Neural crest cell (in vitro differentiated cells): ENCODE measurements at regions not wholly inside any gene's neighbourhood (a gene's known extent, or its start where the extent isn't known, plus 50 kb on each side); places are given as distances from the start of the nearest gene placed in this dataset.

Source experiments
- DNase-seq: peaks from one replicate; pipeline ENCODE4 v3.0.0; 2021; ENCODE audit warnings: low read depth, mixed read lengths, low spot score
- H3K27ac Mint-ChIP-seq: one replicate; pipeline ENCODE4 v1.8.0; 2021; ENCODE audit warnings: mild to moderate bottlenecking, mixed read lengths; ENCODE audit not compliant: unreplicated experiment
- H3K27me3 Mint-ChIP-seq: 2 replicates; pipeline ENCODE4 v1.8.0; 2021; ENCODE audit warnings: low read depth, mild to moderate bottlenecking, mixed read lengths
- H3K36me3 Mint-ChIP-seq: 2 replicates; pipeline ENCODE4 v1.8.0; 2021; ENCODE audit warnings: low read depth, mild to moderate bottlenecking, mixed read lengths
- H3K4me1 Mint-ChIP-seq: 2 replicates; pipeline ENCODE4 v1.8.0; 2021; ENCODE audit warnings: mixed read lengths
- H3K4me3 Mint-ChIP-seq: one replicate; pipeline ENCODE4 v1.8.0; 2021; ENCODE audit warnings: mild to moderate bottlenecking, mixed read lengths
- H3K9me3 Mint-ChIP-seq: 2 replicates; pipeline ENCODE4 v1.8.0; 2021; ENCODE audit warnings: mixed read lengths
- TF ChIP-seq, protein P1 (sequence below): fragments of 200-600 bp; sonication (generic); conservative IDR thresholded peaks from 2 replicates; pipeline ENCODE4 v1.5.0; 2021; ENCODE audit warnings: antibody characterized with exemption, mild to moderate bottlenecking

DNA sequence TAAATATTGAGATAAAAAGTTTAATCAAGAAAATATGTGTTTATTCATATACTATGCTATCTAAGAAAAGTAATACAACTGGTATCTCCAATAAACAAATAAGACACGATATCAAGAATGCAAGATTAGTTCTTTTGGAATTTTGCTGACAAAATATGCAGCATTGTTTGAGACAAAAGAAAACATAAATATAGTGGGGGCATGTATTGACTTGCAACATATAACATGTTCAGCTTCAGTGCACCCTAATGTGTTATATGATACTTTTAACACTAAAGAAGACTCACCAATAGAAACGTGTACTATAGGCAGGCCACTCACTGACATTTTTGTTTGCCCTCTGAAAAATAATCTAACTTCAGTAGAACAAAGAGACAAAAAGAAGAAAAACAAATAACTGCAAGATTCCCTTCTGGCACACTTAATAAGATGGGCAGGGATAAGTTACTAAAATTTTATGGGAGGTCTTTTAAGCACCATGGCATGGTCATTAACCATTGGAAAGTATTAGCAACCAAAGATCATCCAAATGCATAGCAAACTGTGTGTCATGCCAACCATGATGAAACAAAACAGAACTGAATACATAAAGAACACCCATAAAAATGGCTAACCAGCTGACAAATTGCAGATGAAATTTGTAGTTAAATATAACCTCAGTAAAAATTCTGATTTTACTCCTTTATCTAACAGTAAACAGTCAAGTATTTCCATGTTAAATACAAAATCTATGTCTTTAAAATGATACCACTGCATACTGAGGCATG is 447.9 kb upstream of the FAM241A start:
- no peak overlapping the region for H3K27ac Mint-ChIP-seq
- H3K36me3 Mint-ChIP-seq, result no peaks in the 10 kb centered on the region
- no peaks in the 10 kb centered on the region for H3K4me1 Mint-ChIP-seq
- TF ChIP-seq, protein P1, sequence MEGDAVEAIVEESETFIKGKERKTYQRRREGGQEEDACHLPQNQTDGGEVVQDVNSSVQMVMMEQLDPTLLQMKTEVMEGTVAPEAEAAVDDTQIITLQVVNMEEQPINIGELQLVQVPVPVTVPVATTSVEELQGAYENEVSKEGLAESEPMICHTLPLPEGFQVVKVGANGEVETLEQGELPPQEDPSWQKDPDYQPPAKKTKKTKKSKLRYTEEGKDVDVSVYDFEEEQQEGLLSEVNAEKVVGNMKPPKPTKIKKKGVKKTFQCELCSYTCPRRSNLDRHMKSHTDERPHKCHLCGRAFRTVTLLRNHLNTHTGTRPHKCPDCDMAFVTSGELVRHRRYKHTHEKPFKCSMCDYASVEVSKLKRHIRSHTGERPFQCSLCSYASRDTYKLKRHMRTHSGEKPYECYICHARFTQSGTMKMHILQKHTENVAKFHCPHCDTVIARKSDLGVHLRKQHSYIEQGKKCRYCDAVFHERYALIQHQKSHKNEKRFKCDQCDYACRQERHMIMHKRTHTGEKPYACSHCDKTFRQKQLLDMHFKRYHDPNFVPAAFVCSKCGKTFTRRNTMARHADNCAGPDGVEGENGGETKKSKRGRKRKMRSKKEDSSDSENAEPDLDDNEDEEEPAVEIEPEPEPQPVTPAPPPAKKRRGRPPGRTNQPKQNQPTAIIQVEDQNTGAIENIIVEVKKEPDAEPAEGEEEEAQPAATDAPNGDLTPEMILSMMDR, result no peak
- no peak overlapping the region for H3K4me3 Mint-ChIP-seq
- no peak for DNase-seq
- H3K9me3 Mint-ChIP-seq, result no peaks in the 10 kb centered on the region
- H3K27me3 Mint-ChIP-seq, result no peaks in the 10 kb centered on the region

DNA sequence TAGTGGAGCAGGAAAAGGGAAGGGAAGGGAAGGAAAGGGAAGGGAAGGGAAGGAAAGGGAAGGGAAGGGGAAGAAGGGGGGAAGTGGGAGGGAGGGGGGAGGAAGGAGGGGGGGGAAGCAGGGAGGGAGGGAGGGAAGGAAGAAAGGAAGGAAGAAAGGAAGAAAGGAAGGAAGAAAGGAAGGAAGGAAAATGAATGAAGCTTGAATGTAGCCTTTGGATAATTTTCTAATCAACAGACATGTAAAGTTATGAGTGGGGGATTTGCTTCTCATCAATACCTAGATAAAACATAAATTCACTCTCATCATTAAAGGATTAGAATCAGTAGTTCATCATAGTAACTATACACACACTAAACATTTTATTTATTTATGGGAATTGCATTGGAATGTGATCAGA is 446.9 kb upstream of the FAM241A start:
- H3K36me3 Mint-ChIP-seq, result no peaks in the 10 kb centered on the region
- TF ChIP-seq, protein P1, result no peak
- no peak for DNase-seq
- no peak overlapping the region for H3K27ac Mint-ChIP-seq
- H3K27me3 Mint-ChIP-seq, result no peaks in the 10 kb centered on the region
- H3K4me3 Mint-ChIP-seq, result no peak overlapping the region
- H3K9me3 Mint-ChIP-seq, result no peaks in the 10 kb centered on the region
- no peaks in the 10 kb centered on the region for H3K4me1 Mint-ChIP-seq

DNA sequence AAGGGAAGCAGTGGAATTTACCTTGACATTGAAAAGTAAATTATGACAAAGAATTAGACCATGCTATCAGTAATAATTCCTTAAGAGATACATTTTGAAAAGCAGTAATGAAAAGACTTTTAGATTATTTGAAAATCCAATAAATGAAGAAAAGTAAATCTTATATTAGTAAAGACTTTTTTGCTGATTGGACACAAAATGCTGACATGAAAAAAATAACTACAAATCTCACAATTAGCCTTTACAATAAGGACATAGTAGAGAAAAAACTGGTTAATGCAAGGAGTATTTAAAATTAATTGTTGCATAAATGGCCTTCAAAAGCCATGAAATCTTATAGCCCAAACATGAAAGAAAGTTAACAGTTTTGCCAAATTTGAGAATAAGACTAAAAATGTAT is 446.1 kb upstream of the FAM241A start:
- DNase-seq, result no peak
- H3K27me3 Mint-ChIP-seq, result no peaks in the 10 kb centered on the region
- H3K4me3 Mint-ChIP-seq, result no peak overlapping the region
- no peaks in the 10 kb centered on the region for H3K36me3 Mint-ChIP-seq
- no peak overlapping the region for H3K27ac Mint-ChIP-seq
- no peaks in the 10 kb centered on the region for H3K9me3 Mint-ChIP-seq
- TF ChIP-seq, protein P1, result no peak
- no peaks in the 10 kb centered on the region for H3K4me1 Mint-ChIP-seq

DNA sequence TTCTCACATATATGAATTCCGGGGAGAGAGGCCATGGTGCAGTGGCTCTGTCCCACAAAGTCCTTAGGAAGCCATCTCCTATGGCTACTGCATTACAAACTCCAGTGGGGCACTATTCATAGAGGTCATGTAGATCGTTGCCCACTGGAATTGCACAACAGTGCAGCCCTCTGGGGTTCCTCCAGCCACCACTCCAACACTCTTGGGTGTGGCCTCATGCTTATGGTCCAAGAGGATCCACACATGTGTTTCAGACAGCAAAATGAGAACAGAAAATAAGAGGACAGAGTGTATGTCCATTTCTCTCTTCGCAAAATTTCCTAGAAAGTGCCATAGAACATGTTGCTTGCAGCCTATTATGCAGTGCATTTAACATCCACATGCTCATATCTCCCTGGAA is 444.2 kb upstream of the FAM241A start:
- no peaks in the 10 kb centered on the region for H3K36me3 Mint-ChIP-seq
- H3K4me1 Mint-ChIP-seq, result no peaks in the 10 kb centered on the region
- H3K27ac Mint-ChIP-seq, result no peak overlapping the region
- no peaks in the 10 kb centered on the region for H3K9me3 Mint-ChIP-seq
- no peaks in the 10 kb centered on the region for H3K27me3 Mint-ChIP-seq
- no peak overlapping the region for H3K4me3 Mint-ChIP-seq
- DNase-seq, result no peak
- TF ChIP-seq, protein P1, result no peak

DNA sequence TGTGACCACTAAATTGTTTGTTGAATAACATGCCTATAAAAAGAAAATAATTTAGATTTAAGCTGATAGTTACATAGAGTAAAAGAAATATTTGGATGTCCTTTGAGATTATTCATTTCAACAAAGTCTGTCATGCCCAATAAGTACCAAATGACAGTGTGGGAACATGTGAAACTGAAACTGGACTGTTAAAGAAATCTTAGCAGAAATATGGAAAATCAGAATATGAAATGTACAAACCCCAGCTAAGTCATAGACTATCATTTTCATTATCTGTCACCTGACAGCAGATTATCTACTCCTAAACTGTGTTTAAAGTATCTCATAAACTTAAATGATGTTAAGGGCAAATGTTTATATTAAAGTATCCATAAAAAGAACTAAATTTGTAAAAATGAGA is 437.8 kb upstream of the FAM241A start:
- no peaks in the 10 kb centered on the region for H3K36me3 Mint-ChIP-seq
- DNase-seq, result no peak
- no peaks in the 10 kb centered on the region for H3K27me3 Mint-ChIP-seq
- TF ChIP-seq, protein P1, result no peak
- no peak overlapping the region for H3K27ac Mint-ChIP-seq
- peaks cover 8% of the 10 kb centered on the region for H3K4me1 Mint-ChIP-seq
- no peak overlapping the region for H3K4me3 Mint-ChIP-seq
- no peaks in the 10 kb centered on the region for H3K9me3 Mint-ChIP-seq
